GM23338 (cell line): ENCODE measurements at regions not wholly inside any gene's neighbourhood (a gene's known extent, or its start where the extent isn't known, plus 50 kb on each side); places are given as distances from the start of the nearest gene placed in this dataset.

Source experiments
- ATAC-seq: fragments of 200-7000 bp; cut with Tn5 transposase; 3 replicates; pipeline ENCODE4 v1.9.1; 2020
- DNase-seq: peaks from one replicate; pipeline ENCODE4 v3.0.0-alpha.2; 2015; ENCODE audit warnings: low spot score
- H2AFZ ChIP-seq: fragments of 200-600 bp; sonication (generic); 2 replicates; pipeline ENCODE4 v1.8.0; 2016; ENCODE audit warnings: antibody characterized with exemption, mild to moderate bottlenecking, moderate library complexity
- H3F3A ChIP-seq: fragments of 200-600 bp; sonication (generic); replicated peaks from 2 replicates; pipeline ENCODE4 v1.8.0; 2017; ENCODE audit warnings: antibody characterized with exemption, mixed run types, low read depth
- H3K27ac ChIP-seq: fragments of 200-600 bp; sonication (generic); 2 replicates; pipeline ENCODE4 v1.6.1; 2016; ENCODE audit warnings: low read depth
- H3K27me3 ChIP-seq: fragments of 200-600 bp; sonication (generic); 2 replicates; pipeline ENCODE4 v1.8.0; 2016; ENCODE audit warnings: mild to moderate bottlenecking, mixed run types, moderate library complexity; ENCODE audit not compliant: insufficient read depth
- H3K36me3 ChIP-seq: fragments of 200-600 bp; sonication (generic); 2 replicates; pipeline ENCODE4 v1.8.0; 2016; ENCODE audit warnings: mild to moderate bottlenecking; ENCODE audit not compliant: insufficient read depth
- H3K4me1 ChIP-seq: fragments of 200-600 bp; sonication (generic); 2 replicates; pipeline ENCODE4 v1.8.0; 2016; ENCODE audit warnings: mild to moderate bottlenecking, moderate library complexity; ENCODE audit not compliant: insufficient read depth
- H3K4me2 ChIP-seq: fragments of 200-600 bp; sonication (generic); 2 replicates; pipeline ENCODE4 v1.7.1; 2017; ENCODE audit warnings: mixed run types
- H3K4me3 ChIP-seq: fragments of 200-600 bp; sonication (generic); 2 replicates; pipeline ENCODE4 v1.6.1; 2016; ENCODE audit warnings: mixed run types
- H3K79me2 ChIP-seq: fragments of 200-600 bp; sonication (generic); replicated peaks from 2 replicates; pipeline ENCODE4 v1.8.0; 2017; ENCODE audit warnings: mild to moderate bottlenecking; ENCODE audit not compliant: insufficient read depth
- H3K9me2 ChIP-seq: fragments of 200-600 bp; sonication (generic); 2 replicates; pipeline ENCODE4 v1.8.0; 2017; ENCODE audit not compliant: insufficient read depth
- H4K20me1 ChIP-seq: fragments of 200-600 bp; sonication (generic); replicated peaks from 2 replicates; pipeline ENCODE4 v1.8.0; 2017; ENCODE audit warnings: mild to moderate bottlenecking; ENCODE audit not compliant: insufficient read depth
- H3K27ac Mint-ChIP-seq: 2 replicates; pipeline ENCODE4 v1.8.0; 2020; ENCODE audit warnings: inconsistent platforms, mild to moderate bottlenecking, moderate library complexity, mixed read lengths
- H3K27me3 Mint-ChIP-seq: 3 replicates; pipeline ENCODE4 v1.8.0; 2022; ENCODE audit warnings: low read depth, mild to moderate bottlenecking, moderate library complexity, mixed read lengths, inconsistent platforms; ENCODE audit not compliant: insufficient read depth, poor library complexity
- H3K36me3 Mint-ChIP-seq: 3 replicates; pipeline ENCODE4 v1.8.0; 2021; ENCODE audit warnings: low read depth, mild to moderate bottlenecking, inconsistent platforms, moderate library complexity, mixed read lengths
- H3K4me1 Mint-ChIP-seq: 3 replicates; pipeline ENCODE4 v1.8.0; 2020; ENCODE audit warnings: mild to moderate bottlenecking, inconsistent platforms, mixed read lengths
- H3K4me3 Mint-ChIP-seq: 3 replicates; pipeline ENCODE4 v1.8.0; 2021; ENCODE audit warnings: moderate library complexity, mild to moderate bottlenecking, inconsistent platforms, mixed read lengths
- H3K9me3 Mint-ChIP-seq: 3 replicates; pipeline ENCODE4 v1.8.0; 2020; ENCODE audit warnings: moderate library complexity, mild to moderate bottlenecking, inconsistent platforms, mixed read lengths
- CREB1 ChIP-seq: fragments of 250-450 bp; sonication (Bioruptor Pico); IDR thresholded peaks from 2 replicates; pipeline ENCODE4 v1.5.0; 2020; ENCODE audit warnings: low read depth, mild to moderate bottlenecking, moderate library complexity
- EZH2 ChIP-seq: fragments of 200-600 bp; sonication (generic); IDR thresholded peaks from one replicate; pipeline ENCODE4 v1.8.0; 2017; ENCODE audit warnings: antibody characterized with exemption, mild to moderate bottlenecking, low read depth; ENCODE audit not compliant: unreplicated experiment
- EZH2phosphoT487 ChIP-seq: fragments of 200-600 bp; sonication (generic); IDR thresholded peaks from one replicate; pipeline ENCODE4 v1.8.1; 2018; ENCODE audit warnings: antibody characterized with exemption; ENCODE audit not compliant: unreplicated experiment
- JUNB ChIP-seq: IDR thresholded peaks from one replicate; pipeline ENCODE4 v1.6.1; 2016; ENCODE audit warnings: antibody characterized with exemption; ENCODE audit not compliant: unreplicated experiment
- NANOG ChIP-seq: IDR thresholded peaks from 2 replicates; pipeline ENCODE4 v1.6.1; 2016; ENCODE audit warnings: antibody characterized with exemption, borderline replicate concordance
- STAT1 ChIP-seq: IDR thresholded peaks from one replicate; pipeline ENCODE4 v1.6.1; 2016; ENCODE audit warnings: antibody characterized with exemption; ENCODE audit not compliant: unreplicated experiment
- ZNF331 ChIP-seq: fragments of 250-450 bp; sonication (Bioruptor Pico); IDR thresholded peaks from 2 replicates; pipeline ENCODE4 v1.5.0; 2020; ENCODE audit warnings: low read depth, mild to moderate bottlenecking, moderate library complexity
- ZNF462 ChIP-seq: fragments of 250-450 bp; sonication (Bioruptor Pico); IDR thresholded peaks from 2 replicates; pipeline ENCODE4 v1.5.0; 2020; ENCODE audit warnings: mild to moderate bottlenecking, moderate library complexity
- TF ChIP-seq, protein P1 (sequence below): IDR thresholded peaks from 2 replicates; pipeline ENCODE4 v1.6.1; 2016; ENCODE audit warnings: antibody characterized with exemption
- TF ChIP-seq, protein P2 (sequence below): IDR thresholded peaks from one replicate; pipeline ENCODE4 v1.6.1; 2018; ENCODE audit warnings: antibody characterized with exemption; ENCODE audit not compliant: unreplicated experiment

DNA sequence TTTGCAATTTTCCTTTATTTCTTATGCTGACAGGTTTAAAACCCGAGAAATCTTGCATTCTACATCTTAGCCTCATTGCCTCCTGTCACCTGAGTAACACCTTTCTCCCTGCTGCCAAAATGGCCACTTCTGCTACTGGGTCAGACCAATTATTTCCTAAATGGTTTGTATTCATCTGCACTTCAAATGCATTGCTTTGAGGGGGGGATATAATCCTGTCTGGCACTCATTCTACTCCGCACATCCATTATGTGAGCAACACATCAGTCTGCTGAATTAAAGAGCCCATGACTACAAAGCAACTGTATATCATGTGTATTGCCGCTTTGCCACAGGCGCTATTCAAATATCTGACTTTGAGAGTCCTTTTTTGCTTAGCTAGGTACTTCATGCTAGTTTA, 141.6 kb upstream of the TSHZ2 start:
- H2AFZ ChIP-seq: 0 out of 2 replicates have a peak overlapping the region, but pooled peaks have one; percentile 28
- H3K9me2 ChIP-seq: peaks cover 6% of the 10 kb centered on the region; the same call in 1 of the 2 replicates
- no peak overlapping the region for H3K27ac ChIP-seq
- H3K36me3 ChIP-seq: no peaks in the 10 kb centered on the region
- no peaks in the 10 kb centered on the region for H3F3A ChIP-seq
- H3K4me1 ChIP-seq: no peaks in the 10 kb centered on the region
- H3K79me2 ChIP-seq: no peaks in the 10 kb centered on the region
- Mint-ChIP-seq H3K27ac (no peak overlapping the region), H3K9me3 (peaks cover 8% of the 10 kb centered on the region), H3K27me3 (peaks cover 5% of the 10 kb centered on the region), H3K4me1 (no peaks in the 10 kb centered on the region), H3K4me3 (no peak overlapping the region), H3K36me3 (no peaks in the 10 kb centered on the region; the same call in 2 of the 3 replicates)
- ATAC-seq (no peak), DNase-seq (no peak)
- no peaks in the 10 kb centered on the region for H4K20me1 ChIP-seq
- no peak overlapping the region for H3K4me2 ChIP-seq
- H3K4me3 ChIP-seq: no peak overlapping the region
- TF ChIP-seq EZH2 (no peak), ZNF462 (CRISPR knock-in tag) (no peak), EZH2phosphoT487 (no peak), ZNF331 (CRISPR knock-in tag) (no peak), CREB1 (CRISPR knock-in tag) (no peak), JUNB (no peak), STAT1 (no peak), NANOG (no peak)
- TF ChIP-seq, protein P1, sequence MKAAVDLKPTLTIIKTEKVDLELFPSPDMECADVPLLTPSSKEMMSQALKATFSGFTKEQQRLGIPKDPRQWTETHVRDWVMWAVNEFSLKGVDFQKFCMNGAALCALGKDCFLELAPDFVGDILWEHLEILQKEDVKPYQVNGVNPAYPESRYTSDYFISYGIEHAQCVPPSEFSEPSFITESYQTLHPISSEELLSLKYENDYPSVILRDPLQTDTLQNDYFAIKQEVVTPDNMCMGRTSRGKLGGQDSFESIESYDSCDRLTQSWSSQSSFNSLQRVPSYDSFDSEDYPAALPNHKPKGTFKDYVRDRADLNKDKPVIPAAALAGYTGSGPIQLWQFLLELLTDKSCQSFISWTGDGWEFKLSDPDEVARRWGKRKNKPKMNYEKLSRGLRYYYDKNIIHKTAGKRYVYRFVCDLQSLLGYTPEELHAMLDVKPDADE: no peak
- TF ChIP-seq, protein P2, sequence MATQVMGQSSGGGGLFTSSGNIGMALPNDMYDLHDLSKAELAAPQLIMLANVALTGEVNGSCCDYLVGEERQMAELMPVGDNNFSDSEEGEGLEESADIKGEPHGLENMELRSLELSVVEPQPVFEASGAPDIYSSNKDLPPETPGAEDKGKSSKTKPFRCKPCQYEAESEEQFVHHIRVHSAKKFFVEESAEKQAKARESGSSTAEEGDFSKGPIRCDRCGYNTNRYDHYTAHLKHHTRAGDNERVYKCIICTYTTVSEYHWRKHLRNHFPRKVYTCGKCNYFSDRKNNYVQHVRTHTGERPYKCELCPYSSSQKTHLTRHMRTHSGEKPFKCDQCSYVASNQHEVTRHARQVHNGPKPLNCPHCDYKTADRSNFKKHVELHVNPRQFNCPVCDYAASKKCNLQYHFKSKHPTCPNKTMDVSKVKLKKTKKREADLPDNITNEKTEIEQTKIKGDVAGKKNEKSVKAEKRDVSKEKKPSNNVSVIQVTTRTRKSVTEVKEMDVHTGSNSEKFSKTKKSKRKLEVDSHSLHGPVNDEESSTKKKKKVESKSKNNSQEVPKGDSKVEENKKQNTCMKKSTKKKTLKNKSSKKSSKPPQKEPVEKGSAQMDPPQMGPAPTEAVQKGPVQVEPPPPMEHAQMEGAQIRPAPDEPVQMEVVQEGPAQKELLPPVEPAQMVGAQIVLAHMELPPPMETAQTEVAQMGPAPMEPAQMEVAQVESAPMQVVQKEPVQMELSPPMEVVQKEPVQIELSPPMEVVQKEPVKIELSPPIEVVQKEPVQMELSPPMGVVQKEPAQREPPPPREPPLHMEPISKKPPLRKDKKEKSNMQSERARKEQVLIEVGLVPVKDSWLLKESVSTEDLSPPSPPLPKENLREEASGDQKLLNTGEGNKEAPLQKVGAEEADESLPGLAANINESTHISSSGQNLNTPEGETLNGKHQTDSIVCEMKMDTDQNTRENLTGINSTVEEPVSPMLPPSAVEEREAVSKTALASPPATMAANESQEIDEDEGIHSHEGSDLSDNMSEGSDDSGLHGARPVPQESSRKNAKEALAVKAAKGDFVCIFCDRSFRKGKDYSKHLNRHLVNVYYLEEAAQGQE: no peak
- H3K27me3 ChIP-seq: no peaks in the 10 kb centered on the region
